GM13977 (cell line): ENCODE measurements at regions not wholly inside any gene's neighbourhood (a gene's known extent, or its start where the extent isn't known, plus 50 kb on each side); places are given as distances from the start of the nearest gene placed in this dataset.

Experiments used
- DNase-seq: peaks from one replicate; pipeline ENCODE4 v3.0.0; 2012; ENCODE audit warnings: low spot score
- in situ Hi-C: fragments of 300-500 bp; cut with MboI; formaldehyde crosslinking; loops from one replicate; pipeline ENCODE4 v1.12.0; 2022; ENCODE audit warnings: low sequenced_read_pairs, low pct_unique_long_range_greater_than_20kb, mixed read lengths, inconsistent platforms; ENCODE audit not compliant: unreplicated experiment
- TF ChIP-seq, protein P1 (sequence below): IDR thresholded peaks from 2 replicates; pipeline ENCODE4 v1.5.1; 2012; ENCODE audit warnings: mild to moderate bottlenecking, control low read depth; ENCODE audit not compliant: insufficient read depth; ENCODE audit errors: extremely low read depth, missing control alignments

DNA sequence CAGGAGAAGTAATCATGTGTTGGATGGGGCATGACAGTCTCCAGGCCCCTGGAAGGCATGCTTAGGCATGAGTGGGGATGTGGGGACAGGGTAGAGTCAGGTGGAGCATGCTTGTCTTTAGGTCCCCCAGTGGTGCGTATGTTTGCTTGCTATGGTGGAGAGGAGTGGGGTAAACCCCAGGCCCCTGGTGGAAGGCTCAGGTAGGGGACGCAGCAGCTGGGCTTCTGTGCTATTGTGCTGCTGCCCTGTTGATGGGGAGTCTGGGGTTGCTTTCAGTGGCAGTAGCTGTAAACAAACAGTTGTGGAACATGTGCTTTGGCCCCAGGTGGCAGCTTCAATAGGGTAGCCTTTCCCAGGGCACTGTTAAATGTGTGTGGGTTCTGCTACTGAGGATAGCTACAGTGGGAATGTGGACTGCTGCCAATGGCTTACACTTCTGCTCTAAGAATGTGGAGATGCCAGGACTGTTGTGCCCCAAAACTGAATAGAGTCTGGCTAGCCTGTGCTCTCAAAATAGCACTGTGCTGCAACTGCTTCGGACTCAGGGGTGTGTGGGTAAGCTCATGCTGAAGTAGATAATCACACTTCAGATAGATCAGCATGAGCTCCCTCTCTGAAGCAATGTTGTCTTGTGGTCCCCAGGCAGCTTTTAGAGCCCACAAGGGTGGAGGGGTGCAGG, 1257.3 kb downstream of the DIAPH3 start:
- DNase-seq = no peak
- in situ Hi-C loops = no loop called here
- TF ChIP-seq, protein P1, sequence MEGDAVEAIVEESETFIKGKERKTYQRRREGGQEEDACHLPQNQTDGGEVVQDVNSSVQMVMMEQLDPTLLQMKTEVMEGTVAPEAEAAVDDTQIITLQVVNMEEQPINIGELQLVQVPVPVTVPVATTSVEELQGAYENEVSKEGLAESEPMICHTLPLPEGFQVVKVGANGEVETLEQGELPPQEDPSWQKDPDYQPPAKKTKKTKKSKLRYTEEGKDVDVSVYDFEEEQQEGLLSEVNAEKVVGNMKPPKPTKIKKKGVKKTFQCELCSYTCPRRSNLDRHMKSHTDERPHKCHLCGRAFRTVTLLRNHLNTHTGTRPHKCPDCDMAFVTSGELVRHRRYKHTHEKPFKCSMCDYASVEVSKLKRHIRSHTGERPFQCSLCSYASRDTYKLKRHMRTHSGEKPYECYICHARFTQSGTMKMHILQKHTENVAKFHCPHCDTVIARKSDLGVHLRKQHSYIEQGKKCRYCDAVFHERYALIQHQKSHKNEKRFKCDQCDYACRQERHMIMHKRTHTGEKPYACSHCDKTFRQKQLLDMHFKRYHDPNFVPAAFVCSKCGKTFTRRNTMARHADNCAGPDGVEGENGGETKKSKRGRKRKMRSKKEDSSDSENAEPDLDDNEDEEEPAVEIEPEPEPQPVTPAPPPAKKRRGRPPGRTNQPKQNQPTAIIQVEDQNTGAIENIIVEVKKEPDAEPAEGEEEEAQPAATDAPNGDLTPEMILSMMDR = no peak

DNA sequence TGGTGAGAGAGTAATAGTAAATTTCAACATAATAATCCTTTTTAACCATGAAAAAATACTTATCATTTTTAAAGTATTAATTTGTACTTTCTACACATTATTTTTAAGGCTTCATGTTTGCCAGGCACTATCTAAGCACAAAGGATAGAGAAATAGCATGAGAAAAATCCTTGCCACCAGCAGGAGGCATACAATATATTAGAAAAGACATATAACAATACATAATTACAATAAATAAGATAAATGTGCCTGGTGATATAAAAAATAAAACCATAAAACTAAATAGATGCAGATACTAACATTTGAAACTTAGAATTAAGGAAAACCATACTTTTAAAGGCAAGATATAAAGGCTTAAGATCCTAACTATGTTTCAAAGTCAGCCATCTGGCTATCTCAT, 1256.4 kb downstream of the DIAPH3 start:
- TF ChIP-seq, protein P1 = no peak
- in situ Hi-C loops = no loop called here

DNA sequence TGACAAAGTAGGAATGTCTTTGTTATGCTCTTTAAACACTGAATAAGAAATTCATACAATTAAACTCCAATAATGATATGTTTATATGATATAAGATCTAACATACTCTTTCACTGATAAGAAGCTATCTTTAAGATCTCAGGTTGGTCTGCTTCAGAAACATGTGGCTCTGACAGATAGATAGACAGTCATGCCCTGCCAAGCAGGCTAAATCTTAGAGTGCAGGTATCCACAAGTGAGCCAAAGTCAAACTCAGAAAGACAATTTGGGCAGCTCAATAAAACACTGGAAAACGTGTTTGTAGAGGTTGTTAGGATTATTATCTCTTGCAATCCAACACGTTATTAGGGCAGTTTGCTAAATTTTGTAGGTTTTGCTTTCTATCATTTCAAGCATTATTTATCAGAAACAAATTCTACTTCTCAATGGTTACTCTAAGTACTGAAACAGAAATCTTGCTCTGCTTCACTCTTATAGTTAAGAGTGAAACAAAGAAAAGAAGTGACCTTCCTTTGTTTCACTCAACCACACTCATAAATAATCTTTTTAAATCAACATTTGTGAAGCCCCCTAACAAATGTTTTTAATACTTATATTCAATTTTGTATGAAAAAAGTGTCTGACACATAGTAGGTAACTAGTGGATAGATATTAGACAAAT, 1255.6 kb downstream of the DIAPH3 start:
- in situ Hi-C loops = no loop called here
- no peak for DNase-seq
- TF ChIP-seq, protein P1 = no peak

More for the DNA sequence above, 1256.4 kb downstream of the DIAPH3 start:
- no peak for DNase-seq

DNA sequence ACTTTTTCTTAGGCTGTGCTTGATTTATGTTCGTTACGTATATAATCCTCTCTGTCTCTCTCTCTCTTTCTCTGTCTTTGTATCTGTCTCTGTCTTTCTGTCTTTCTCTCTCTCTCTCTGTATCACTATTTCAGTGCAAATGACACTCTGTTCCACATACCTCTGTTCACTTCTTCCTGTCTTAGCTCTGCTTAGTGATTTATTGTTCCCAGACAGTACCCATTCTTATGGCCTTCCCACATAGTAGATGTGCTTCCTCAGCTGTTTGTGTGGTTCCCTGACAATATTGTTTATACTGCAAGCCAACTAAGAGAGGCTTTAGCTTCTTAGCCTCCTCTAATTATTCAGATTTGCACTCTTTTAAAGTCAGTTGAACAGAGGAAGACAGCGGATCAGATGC, 1244.2 kb downstream of the DIAPH3 start:
- in situ Hi-C loops = no loop called here
- TF ChIP-seq, protein P1 = no peak
- DNase-seq = no peak

DNA sequence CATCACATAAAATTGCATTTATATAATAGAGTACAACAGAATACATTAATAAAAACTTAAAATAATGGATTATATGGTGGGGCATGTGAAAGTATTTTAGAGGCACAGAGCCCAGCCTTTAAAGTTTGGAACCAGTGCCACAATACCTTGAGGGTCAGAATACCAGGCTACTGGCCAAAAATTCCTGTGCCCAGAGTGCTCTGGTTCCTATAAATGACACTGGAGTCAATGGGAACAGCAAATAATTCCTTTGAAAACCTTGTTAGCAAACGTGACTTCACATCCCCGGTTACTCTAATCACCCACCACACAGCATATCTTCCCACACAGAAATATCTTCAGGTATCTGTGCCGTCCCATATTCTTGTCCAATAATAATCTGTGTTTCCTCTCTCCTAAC, 1242.6 kb downstream of the DIAPH3 start:
- in situ Hi-C loops = no loop called here
- no peak for DNase-seq
- TF ChIP-seq, protein P1 = no peak

DNA sequence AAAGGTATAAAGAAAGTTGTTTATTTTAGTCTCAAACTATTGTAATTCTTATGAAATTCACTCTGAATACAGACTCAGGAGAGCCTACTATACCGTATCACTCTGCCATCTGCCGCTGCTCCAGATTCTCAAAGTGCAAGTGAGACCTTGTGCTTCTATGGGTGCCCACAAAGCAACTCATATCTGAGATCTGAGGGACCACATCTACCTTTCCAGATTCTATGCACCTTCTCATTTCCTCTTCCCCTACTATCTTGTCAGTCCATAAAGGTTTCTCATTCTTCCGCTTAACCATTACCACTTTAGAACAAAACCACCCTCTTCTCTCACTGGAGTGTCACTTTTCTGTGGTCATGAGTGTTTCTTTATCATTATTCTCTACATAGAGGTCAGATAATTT, 1236.9 kb downstream of the DIAPH3 start:
- TF ChIP-seq, protein P1 = no peak
- DNase-seq = no peak
- in situ Hi-C loops = no loop called here
